H9 (cell line): ENCODE measurements at regions not wholly inside any gene's neighbourhood (a gene's known extent, or its start where the extent isn't known, plus 50 kb on each side); places are given as distances from the start of the nearest gene placed in this dataset.
"Not testable (repeated sequence)": the region's sequence is repeated elsewhere in the genome, so short reads cannot be mapped to it uniquely, and the experiment has no call there.

Experiments
- DNase-seq: peaks from one replicate; pipeline ENCODE4 v3.0.0-alpha.2; 2017
- H2AFZ ChIP-seq: one replicate; pipeline ENCODE4 v1.6.1; 2013; ENCODE audit warnings: mild to moderate bottlenecking, low read length, control low read depth, moderate library complexity
- H2AK5ac ChIP-seq: 2 replicates; pipeline ENCODE4 v1.6.1; 2013; ENCODE audit warnings: low read length, control low read depth, mixed read lengths; ENCODE audit not compliant: insufficient read length
- H2BK120ac ChIP-seq: one replicate; pipeline ENCODE4 v1.6.1; 2013; ENCODE audit warnings: low read depth, mild to moderate bottlenecking, low read length, control low read depth, inconsistent platforms; ENCODE audit not compliant: poor library complexity, severe bottlenecking
- H2BK12ac ChIP-seq: 2 replicates; pipeline ENCODE4 v1.6.1; 2013; ENCODE audit warnings: low read length, control low read depth, mixed read lengths, low read depth; ENCODE audit not compliant: insufficient read length
- H2BK15ac ChIP-seq: 2 replicates; pipeline ENCODE4 v1.6.1; 2013; ENCODE audit warnings: low read depth, low read length, control low read depth
- H2BK20ac ChIP-seq: one replicate; pipeline ENCODE4 v1.6.1; 2013; ENCODE audit warnings: low read depth, mild to moderate bottlenecking, low read length, control low read depth, inconsistent platforms; ENCODE audit not compliant: poor library complexity, severe bottlenecking
- H2BK5ac ChIP-seq: 2 replicates; pipeline ENCODE4 v1.6.1; 2013; ENCODE audit warnings: low read length, control low read depth, mixed read lengths; ENCODE audit not compliant: insufficient read length
- H3K14ac ChIP-seq: 2 replicates; pipeline ENCODE4 v1.6.1; 2013; ENCODE audit warnings: low read length, control low read depth; ENCODE audit not compliant: insufficient read depth
- H3K18ac ChIP-seq: 2 replicates; pipeline ENCODE4 v1.6.1; 2013; ENCODE audit warnings: low read depth, mild to moderate bottlenecking, mixed read lengths, low read length, control low read depth; ENCODE audit not compliant: insufficient read length
- H3K23ac ChIP-seq: 2 replicates; pipeline ENCODE4 v1.6.1; 2013; ENCODE audit warnings: low read length, control low read depth, mixed read lengths, low read depth; ENCODE audit not compliant: insufficient read length
- H3K23me2 ChIP-seq: 2 replicates; pipeline ENCODE4 v1.6.1; 2013; ENCODE audit warnings: low read depth, mild to moderate bottlenecking, mixed read lengths, low read length, control low read depth; ENCODE audit not compliant: insufficient read length, poor library complexity, severe bottlenecking
- H3K27ac ChIP-seq: 2 replicates; pipeline ENCODE4 v1.5.1; 2013; ENCODE audit warnings: low read length, control low read depth, mixed read lengths, low read depth; ENCODE audit not compliant: insufficient read length
- H3K27me3 ChIP-seq: 2 replicates; pipeline ENCODE4 v1.6.1; 2013; ENCODE audit warnings: low read length, control low read depth, inconsistent platforms; ENCODE audit not compliant: insufficient read depth
- H3K4ac ChIP-seq: 2 replicates; pipeline ENCODE4 v1.6.1; 2013; ENCODE audit warnings: low read depth, mild to moderate bottlenecking, control low read depth, inconsistent platforms, low read length, moderate library complexity
- H3K4me1 ChIP-seq: 2 replicates; pipeline ENCODE4 v1.6.1; 2013; ENCODE audit warnings: low read length, control low read depth, inconsistent platforms; ENCODE audit not compliant: insufficient read depth
- H3K4me2 ChIP-seq: 2 replicates; pipeline ENCODE4 v1.6.1; 2013; ENCODE audit warnings: low read length, control low read depth, mixed read lengths; ENCODE audit not compliant: insufficient read length, insufficient read depth
- H3K56ac ChIP-seq: 2 replicates; pipeline ENCODE4 v1.6.1; 2013; ENCODE audit warnings: low read depth, mild to moderate bottlenecking, mixed read lengths, low read length, control low read depth; ENCODE audit not compliant: insufficient read length
- H3K79me1 ChIP-seq: 2 replicates; pipeline ENCODE4 v1.6.1; 2013; ENCODE audit warnings: low read depth, mild to moderate bottlenecking, moderate library complexity, low read length, control low read depth, inconsistent platforms; ENCODE audit not compliant: insufficient read depth, poor library complexity, severe bottlenecking
- H3K79me2 ChIP-seq: 2 replicates; pipeline ENCODE4 v1.6.1; 2013; ENCODE audit warnings: low read length, control low read depth, inconsistent platforms; ENCODE audit not compliant: insufficient read depth
- H3K9ac ChIP-seq: 2 replicates; pipeline ENCODE4 v1.6.1; 2013; ENCODE audit warnings: low read length, control low read depth, mixed read lengths; ENCODE audit not compliant: insufficient read length; ENCODE audit errors: extremely low read depth
- H3K9me3 ChIP-seq: one replicate; pipeline ENCODE4 v1.6.1; 2013; ENCODE audit warnings: low read depth, low read length, inconsistent platforms; ENCODE audit not compliant: control insufficient read depth
- H3T11ph ChIP-seq: one replicate; pipeline ENCODE4 v1.6.1; 2013; ENCODE audit warnings: mild to moderate bottlenecking, low read length, control low read depth, inconsistent platforms
- H4K20me1 ChIP-seq: one replicate; pipeline ENCODE4 v1.6.1; 2013; ENCODE audit not compliant: control insufficient read depth, insufficient read length, insufficient read depth
- H4K5ac ChIP-seq: 2 replicates; pipeline ENCODE4 v1.6.1; 2013; ENCODE audit warnings: low read depth, mild to moderate bottlenecking, mixed read lengths, low read length, control low read depth; ENCODE audit not compliant: insufficient read length
- H4K8ac ChIP-seq: replicated peaks from 2 replicates; pipeline ENCODE4 v1.6.1; 2013; ENCODE audit warnings: low read length, control low read depth, mixed read lengths, low read depth; ENCODE audit not compliant: insufficient read length
- H4K91ac ChIP-seq: 2 replicates; pipeline ENCODE4 v1.6.1; 2013; ENCODE audit warnings: low read depth, mild to moderate bottlenecking, moderate library complexity, mixed read lengths, low read length, control low read depth; ENCODE audit not compliant: insufficient read length
- H3K27ac Mint-ChIP-seq, 3 experiments: 2 replicates in 2 of 3; 3 replicates in 1 of 3; pipeline ENCODE4 v1.8.0; 2020 to 2021; ENCODE audit warnings: mixed read lengths in 3 of 3, mild to moderate bottlenecking in 1 of 3, moderate library complexity in 1 of 3
- H3K27me3 Mint-ChIP-seq: 2 replicates; pipeline ENCODE4 v1.8.0; 2021; ENCODE audit warnings: low read depth, mild to moderate bottlenecking, moderate library complexity, mixed read lengths
- H3K36me3 Mint-ChIP-seq, 3 experiments: 2 replicates in 2 of 3; 3 replicates in 1 of 3; pipeline ENCODE4 v1.8.0; 2020 to 2021; ENCODE audit warnings: low read depth in 3 of 3, mixed read lengths in 3 of 3; ENCODE audit not compliant: insufficient read depth in 1 of 3
- H3K4me1 Mint-ChIP-seq, 2 experiments: 2 replicates each; pipeline ENCODE4 v1.8.0; 2020; ENCODE audit warnings: mixed read lengths in 2 of 2
- H3K4me3 Mint-ChIP-seq, 2 experiments: 2 replicates in 1 of 2; 3 replicates in 1 of 2; pipeline ENCODE4 v1.8.0; 2020 to 2021; ENCODE audit warnings: mild to moderate bottlenecking in 2 of 2, mixed read lengths in 2 of 2, moderate library complexity in 1 of 2
- H3K9me3 Mint-ChIP-seq, 2 experiments: 2 replicates in 1 of 2; 3 replicates in 1 of 2; pipeline ENCODE4 v1.8.0; 2020; ENCODE audit warnings: mild to moderate bottlenecking in 2 of 2, mixed read lengths in 2 of 2, moderate library complexity in 1 of 2
- WGBS: extraction: QIAGEN DNeasy Blood & Tissue Kit; methylation state at CpG from one replicate; pipeline ENCODE4 v1.1.7; 2013; ENCODE audit warnings: missing lambda C conversion rate, low lambda C conversion rate, mixed read lengths; ENCODE audit not compliant: insufficient read length; ENCODE audit errors: extremely low coverage; 5-methylcytosine and 5-hydroxymethylcytosine counted together
- TF ChIP-seq, protein P1 (sequence below): fragments of 200-600 bp; sonication (generic); conservative IDR thresholded peaks from 3 replicates; pipeline ENCODE4 v1.8.0; 2021; ENCODE audit warnings: antibody characterized with exemption, mild to moderate bottlenecking

DNA sequence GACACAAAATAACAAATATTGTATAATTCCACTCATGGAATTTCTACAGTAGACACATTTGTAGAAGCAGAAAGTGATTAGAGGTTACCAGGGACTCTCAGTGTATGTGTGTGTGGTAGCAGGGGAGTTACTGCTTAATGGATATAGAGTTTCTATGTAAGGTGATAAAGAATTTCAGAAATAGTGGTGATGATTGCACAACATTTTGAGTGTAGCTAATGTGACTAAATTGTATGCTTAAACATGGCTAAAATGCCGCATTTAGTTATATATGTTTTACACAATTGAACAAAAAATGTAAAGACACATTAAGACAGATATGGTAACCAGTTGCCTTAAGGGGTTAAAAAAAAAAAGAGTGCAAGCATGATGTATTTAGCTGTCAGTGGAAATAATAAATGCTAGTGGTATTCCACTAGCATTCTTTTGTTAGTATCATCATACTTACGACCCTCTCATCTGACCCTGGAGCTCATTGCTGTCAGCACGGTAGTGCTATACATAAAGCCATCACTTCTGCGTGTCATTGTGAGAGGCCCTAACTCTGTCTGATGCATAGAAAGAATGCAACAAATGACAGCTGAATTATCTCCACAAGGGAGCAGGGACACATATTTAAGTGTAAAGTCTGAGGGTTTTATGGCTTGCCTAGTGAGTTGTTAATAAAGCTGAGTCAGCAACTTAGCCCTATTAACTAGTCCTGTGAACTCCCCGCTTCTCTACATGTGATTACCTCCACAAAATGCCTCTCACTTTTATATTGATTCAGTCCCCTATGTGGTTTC lies 134.1 kb upstream of the RXFP2 start:
- Histone ChIP-seq H3K27ac (no peak overlapping the region), H3K18ac (no peak overlapping the region), H2BK20ac (no peak overlapping the region), H2BK12ac (no peak overlapping the region), H4K5ac (no peak overlapping the region), H3K23ac (no peak overlapping the region), H3K9ac (no peak overlapping the region), H2BK15ac (no peak overlapping the region), H2AK5ac (no peak overlapping the region), H3K9me3 (no peaks in the 10 kb centered on the region), H3K4me2 (no peak overlapping the region), H3K14ac (no peak overlapping the region), H3K23me2 (no peaks in the 10 kb centered on the region), H3K27me3 (no peaks in the 10 kb centered on the region), H3K56ac (no peak overlapping the region), H4K20me1 (no peaks in the 10 kb centered on the region), H2BK120ac (no peak overlapping the region), H2BK5ac (no peak overlapping the region), H3K79me2 (no peaks in the 10 kb centered on the region; the same call in 1 of the 2 replicates), H4K91ac (no peak overlapping the region), H4K8ac (no peak overlapping the region), H3K79me1 (no peaks in the 10 kb centered on the region), H3K4ac (no peak overlapping the region), H2AFZ (no peak overlapping the region), H3T11ph (no peak overlapping the region), H3K4me1 (no peaks in the 10 kb centered on the region; the same call in 1 of the 2 replicates)
- TF ChIP-seq, protein P1, sequence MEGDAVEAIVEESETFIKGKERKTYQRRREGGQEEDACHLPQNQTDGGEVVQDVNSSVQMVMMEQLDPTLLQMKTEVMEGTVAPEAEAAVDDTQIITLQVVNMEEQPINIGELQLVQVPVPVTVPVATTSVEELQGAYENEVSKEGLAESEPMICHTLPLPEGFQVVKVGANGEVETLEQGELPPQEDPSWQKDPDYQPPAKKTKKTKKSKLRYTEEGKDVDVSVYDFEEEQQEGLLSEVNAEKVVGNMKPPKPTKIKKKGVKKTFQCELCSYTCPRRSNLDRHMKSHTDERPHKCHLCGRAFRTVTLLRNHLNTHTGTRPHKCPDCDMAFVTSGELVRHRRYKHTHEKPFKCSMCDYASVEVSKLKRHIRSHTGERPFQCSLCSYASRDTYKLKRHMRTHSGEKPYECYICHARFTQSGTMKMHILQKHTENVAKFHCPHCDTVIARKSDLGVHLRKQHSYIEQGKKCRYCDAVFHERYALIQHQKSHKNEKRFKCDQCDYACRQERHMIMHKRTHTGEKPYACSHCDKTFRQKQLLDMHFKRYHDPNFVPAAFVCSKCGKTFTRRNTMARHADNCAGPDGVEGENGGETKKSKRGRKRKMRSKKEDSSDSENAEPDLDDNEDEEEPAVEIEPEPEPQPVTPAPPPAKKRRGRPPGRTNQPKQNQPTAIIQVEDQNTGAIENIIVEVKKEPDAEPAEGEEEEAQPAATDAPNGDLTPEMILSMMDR, result no peak
- DNase-seq, result no peak
- Mint-ChIP-seq H3K4me3 (no peak overlapping the region), H3K9me3 (peaks cover 0 to 9% of the 10 kb centered on the region in 2 experiments; a peak in 2 of 5 replicates), H3K36me3 (peaks cover 0 to 3% (median 0%) of the 10 kb centered on the region in 3 experiments; a peak in 2 of 7 replicates), H3K27me3 (peaks cover 2% of the 10 kb centered on the region; the same call in 1 of the 2 replicates), H3K27ac (no peak overlapping the region), H3K4me1 (peaks cover 14 to 25% of the 10 kb centered on the region in 2 experiments)
- WGBS, result no CpG with 5 or more reads among the region's 5 CpGs

DNA sequence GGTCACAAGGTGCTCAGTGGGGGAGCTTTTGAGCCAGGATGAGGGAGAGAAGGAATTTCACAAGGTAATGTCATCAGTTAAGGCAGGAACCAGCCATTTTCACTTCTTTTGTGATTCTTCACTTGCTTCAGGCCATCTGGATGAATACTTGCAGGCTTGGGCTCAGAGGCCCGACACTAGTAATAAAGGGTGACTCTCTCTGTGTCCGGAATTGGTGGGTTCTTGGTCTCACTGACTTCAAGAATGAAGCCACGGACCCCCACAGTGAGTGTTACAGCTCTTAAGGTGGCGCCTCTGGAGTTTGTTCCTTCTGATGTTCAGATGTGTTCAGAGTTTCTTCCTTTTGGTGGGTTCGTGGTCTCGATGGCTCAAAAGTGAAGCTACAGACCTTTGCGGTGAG lies 131.8 kb upstream of the RXFP2 start:
- H3K27me3 Mint-ChIP-seq, H2BK120ac ChIP-seq, H2BK5ac ChIP-seq: not testable (repeated sequence)

More for the DNA sequence above, 131.8 kb upstream of the RXFP2 start:
- not testable (repeated sequence) for H3K9me3 Mint-ChIP-seq, H2AK5ac ChIP-seq, H3K4me1 ChIP-seq, H3K9ac ChIP-seq, H3K18ac ChIP-seq, H3K36me3 Mint-ChIP-seq, H3K79me1 ChIP-seq, H4K91ac ChIP-seq, H3K23me2 ChIP-seq, H3K9me3 ChIP-seq, H3K4me3 Mint-ChIP-seq, H2AFZ ChIP-seq, H3T11ph ChIP-seq, H4K5ac ChIP-seq, H4K20me1 ChIP-seq, H3K27me3 ChIP-seq, H3K56ac ChIP-seq, H2BK20ac ChIP-seq, H3K4ac ChIP-seq, H2BK12ac ChIP-seq, H3K4me2 ChIP-seq, H3K79me2 ChIP-seq, H3K27ac ChIP-seq, H4K8ac ChIP-seq, H3K23ac ChIP-seq, H2BK15ac ChIP-seq, H3K14ac ChIP-seq
- no CpG with 5 or more reads among the region's 7 CpGs for WGBS
- Mint-ChIP-seq H3K4me1 (peaks cover 14 to 22% of the 10 kb centered on the region in 2 experiments), H3K27ac (peak overlapping the region; percentile 10 to 94 (median 57); a peak in 5 of 7 replicates)
- peak; percentile 47 for DNase-seq
